ENCODE measurements at regions not wholly inside any gene's neighbourhood (a gene's known extent, or its start where the extent isn't known, plus 50 kb on each side); places are given as distances from the start of the nearest gene placed in this dataset.

DNA sequence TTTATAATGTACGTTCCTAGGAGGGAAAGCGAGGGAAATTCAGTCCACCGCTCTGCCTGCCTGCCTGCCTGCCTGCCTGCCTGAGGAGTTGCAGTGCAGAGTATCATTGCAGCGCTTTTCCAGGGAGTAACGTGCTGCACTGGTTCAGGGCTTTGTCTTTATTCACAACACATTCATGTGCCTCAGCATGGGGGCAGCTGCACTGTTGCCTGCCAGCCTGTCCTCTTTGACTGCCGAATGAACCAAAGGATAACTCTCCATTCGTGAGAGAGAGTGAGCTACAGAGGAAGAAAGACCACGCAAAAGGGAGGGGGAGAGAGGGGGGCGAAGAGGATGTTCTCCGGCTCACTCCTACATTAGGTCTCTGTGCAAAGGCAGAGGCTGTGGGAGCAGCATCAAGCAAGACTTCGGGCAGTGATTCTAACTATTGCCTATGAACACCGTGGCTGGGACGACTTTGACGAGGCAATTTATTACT, 791.2 kb downstream of the MAT2B start:
- no peak for TF ChIP-seq POLR2A (IDR thresholded peaks at IDR 0.05; ENCODE audit: extremely low read depth, insufficient read length)
- no peak for TF ChIP-seq MAX (IDR thresholded peaks at IDR 0.05; ENCODE audit: low read depth, low read length)
- no peak for TF ChIP-seq MYC (IDR thresholded peaks at IDR 0.05; ENCODE audit: low read depth, low read length)
- TF ChIP-seq, protein P1, sequence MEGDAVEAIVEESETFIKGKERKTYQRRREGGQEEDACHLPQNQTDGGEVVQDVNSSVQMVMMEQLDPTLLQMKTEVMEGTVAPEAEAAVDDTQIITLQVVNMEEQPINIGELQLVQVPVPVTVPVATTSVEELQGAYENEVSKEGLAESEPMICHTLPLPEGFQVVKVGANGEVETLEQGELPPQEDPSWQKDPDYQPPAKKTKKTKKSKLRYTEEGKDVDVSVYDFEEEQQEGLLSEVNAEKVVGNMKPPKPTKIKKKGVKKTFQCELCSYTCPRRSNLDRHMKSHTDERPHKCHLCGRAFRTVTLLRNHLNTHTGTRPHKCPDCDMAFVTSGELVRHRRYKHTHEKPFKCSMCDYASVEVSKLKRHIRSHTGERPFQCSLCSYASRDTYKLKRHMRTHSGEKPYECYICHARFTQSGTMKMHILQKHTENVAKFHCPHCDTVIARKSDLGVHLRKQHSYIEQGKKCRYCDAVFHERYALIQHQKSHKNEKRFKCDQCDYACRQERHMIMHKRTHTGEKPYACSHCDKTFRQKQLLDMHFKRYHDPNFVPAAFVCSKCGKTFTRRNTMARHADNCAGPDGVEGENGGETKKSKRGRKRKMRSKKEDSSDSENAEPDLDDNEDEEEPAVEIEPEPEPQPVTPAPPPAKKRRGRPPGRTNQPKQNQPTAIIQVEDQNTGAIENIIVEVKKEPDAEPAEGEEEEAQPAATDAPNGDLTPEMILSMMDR (IDR thresholded peaks at IDR 0.05; ENCODE audit: low read depth, low read length): no peak
- DNase-seq (ENCODE audit: low read depth): no peak
- no peak overlapping the region for H3K4me3 ChIP-seq (ENCODE audit: low read depth, low read length)

DNA sequence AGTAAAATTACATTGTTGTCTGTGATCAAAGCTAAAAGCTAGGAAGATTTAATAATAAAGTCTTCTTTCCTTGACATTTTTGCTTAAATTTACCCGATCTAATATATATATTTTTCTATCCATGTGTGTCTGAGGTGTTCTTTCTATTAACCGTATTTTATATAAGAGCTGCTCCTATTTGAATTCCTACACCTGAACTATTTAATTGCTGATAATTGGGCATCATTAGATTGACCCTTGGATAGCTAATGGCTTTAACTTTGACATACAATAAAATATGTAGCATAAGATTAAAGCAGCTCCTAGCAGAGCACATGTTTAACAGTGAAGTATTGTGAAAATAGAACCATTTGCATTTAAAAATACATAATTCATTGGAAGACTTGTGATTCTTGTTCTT, 792.7 kb downstream of the MAT2B start:
- TF ChIP-seq POLR2A (IDR thresholded peaks at IDR 0.05; ENCODE audit: extremely low read depth, insufficient read length) (no peak), MAX (IDR thresholded peaks at IDR 0.05; ENCODE audit: low read depth, low read length) (no peak), MYC (IDR thresholded peaks at IDR 0.05; ENCODE audit: low read depth, low read length) (no peak)
- TF ChIP-seq, protein P1 (IDR thresholded peaks at IDR 0.05; ENCODE audit: low read depth, low read length): no peak
- no peak for DNase-seq (ENCODE audit: low read depth)
- H3K4me3 ChIP-seq (ENCODE audit: low read depth, low read length): no peak overlapping the region

DNA sequence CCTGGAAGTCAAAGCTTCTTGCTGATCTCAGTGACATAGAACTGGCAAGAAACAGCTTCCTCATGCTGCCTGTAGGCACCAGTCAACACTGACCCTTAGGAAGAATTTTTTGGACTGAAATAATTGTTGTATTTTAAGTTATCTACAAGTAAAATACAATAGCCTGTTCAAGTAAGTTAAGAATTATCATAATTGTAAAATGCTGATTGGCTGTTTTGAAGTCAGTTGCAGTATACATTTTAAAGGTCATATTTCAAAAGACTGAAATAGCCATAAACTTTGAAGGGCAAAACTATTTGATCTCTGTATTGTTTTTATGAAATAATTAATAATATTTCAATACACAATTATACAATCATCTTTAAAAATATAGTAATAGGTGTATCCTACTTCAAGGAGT, 794.9 kb downstream of the MAT2B start:
- TF ChIP-seq, protein P1 (IDR thresholded peaks at IDR 0.05; ENCODE audit: low read depth, low read length): no peak
- TF ChIP-seq POLR2A (IDR thresholded peaks at IDR 0.05; ENCODE audit: extremely low read depth, insufficient read length) (no peak), MYC (IDR thresholded peaks at IDR 0.05; ENCODE audit: low read depth, low read length) (no peak), MAX (IDR thresholded peaks at IDR 0.05; ENCODE audit: low read depth, low read length) (no peak)
- no peak overlapping the region for H3K4me3 ChIP-seq (ENCODE audit: low read depth, low read length)
- no peak for DNase-seq (ENCODE audit: low read depth)

GRCh38 chr5:164301136-164301535, 795.7 kb downstream of the MAT2B start:
- no peak overlapping the region for H3K4me3 ChIP-seq (ENCODE audit: low read depth, low read length)
- no peak for TF ChIP-seq MAX (IDR thresholded peaks at IDR 0.05; ENCODE audit: low read depth, low read length)
- TF ChIP-seq MYC (IDR thresholded peaks at IDR 0.05; ENCODE audit: low read depth, low read length): no peak
- TF ChIP-seq POLR2A (IDR thresholded peaks at IDR 0.05; ENCODE audit: extremely low read depth, insufficient read length): no peak
- TF ChIP-seq, protein P1 (IDR thresholded peaks at IDR 0.05; ENCODE audit: low read depth, low read length): no peak
- no peak for DNase-seq (ENCODE audit: low read depth)

GRCh38 chr5:164301708-164302107, 796.3 kb downstream of the MAT2B start:
- no peak for DNase-seq (ENCODE audit: low read depth)

More at GRCh38 chr5:164301708-164302107, 796.3 kb downstream of the MAT2B start:
- TF ChIP-seq MYC (IDR thresholded peaks at IDR 0.05; ENCODE audit: low read depth, low read length) (no peak), POLR2A (IDR thresholded peaks at IDR 0.05; ENCODE audit: extremely low read depth, insufficient read length) (no peak), MAX (IDR thresholded peaks at IDR 0.05; ENCODE audit: low read depth, low read length) (no peak)
- TF ChIP-seq, protein P1 (IDR thresholded peaks at IDR 0.05; ENCODE audit: low read depth, low read length): no peak
- H3K4me3 ChIP-seq (ENCODE audit: low read depth, low read length): no peak overlapping the region

Data from NB4 (cell line).